ENCODE measurements at regions not wholly inside any gene's neighbourhood (a gene's known extent, or its start where the extent isn't known, plus 50 kb on each side); places are given as distances from the start of the nearest gene placed in this dataset.
"Not testable (repeated sequence)": the region's sequence is repeated elsewhere in the genome, so short reads cannot be mapped to it uniquely, and the experiment has no call there.

- Histone ChIP-seq H3K27ac (no peak overlapping the region), H3K4me3 (no peak overlapping the region)
- no peak for DNase-seq (ENCODE audit: low spot score)
- TF ChIP-seq CTCF (IDR thresholded peaks at IDR 0.05), result no peak
Observed at GRCh38 chr12:75807494-75807893, 224.1 kb downstream of the PHLDA1 start.

- Histone ChIP-seq H3K27ac (peak overlapping the region; percentile 65 to 70), H3K4me3 (no peak overlapping the region)
- no peak for DNase-seq (ENCODE audit: low spot score)
- TF ChIP-seq CTCF (IDR thresholded peaks at IDR 0.05), result no peak
Observed at GRCh38 chr12:75805905-75806304, 225.7 kb downstream of the PHLDA1 start.

GRCh38 chr12:75805320-75805719 lies 226.3 kb downstream of the PHLDA1 start:
- DNase-seq (ENCODE audit: low spot score), result no peak
- peak overlapping the region; percentile 65 to 70 for H3K27ac ChIP-seq
- TF ChIP-seq CTCF (IDR thresholded peaks at IDR 0.05), result no peak
- H3K4me3 ChIP-seq, result no peak overlapping the region

DNA sequence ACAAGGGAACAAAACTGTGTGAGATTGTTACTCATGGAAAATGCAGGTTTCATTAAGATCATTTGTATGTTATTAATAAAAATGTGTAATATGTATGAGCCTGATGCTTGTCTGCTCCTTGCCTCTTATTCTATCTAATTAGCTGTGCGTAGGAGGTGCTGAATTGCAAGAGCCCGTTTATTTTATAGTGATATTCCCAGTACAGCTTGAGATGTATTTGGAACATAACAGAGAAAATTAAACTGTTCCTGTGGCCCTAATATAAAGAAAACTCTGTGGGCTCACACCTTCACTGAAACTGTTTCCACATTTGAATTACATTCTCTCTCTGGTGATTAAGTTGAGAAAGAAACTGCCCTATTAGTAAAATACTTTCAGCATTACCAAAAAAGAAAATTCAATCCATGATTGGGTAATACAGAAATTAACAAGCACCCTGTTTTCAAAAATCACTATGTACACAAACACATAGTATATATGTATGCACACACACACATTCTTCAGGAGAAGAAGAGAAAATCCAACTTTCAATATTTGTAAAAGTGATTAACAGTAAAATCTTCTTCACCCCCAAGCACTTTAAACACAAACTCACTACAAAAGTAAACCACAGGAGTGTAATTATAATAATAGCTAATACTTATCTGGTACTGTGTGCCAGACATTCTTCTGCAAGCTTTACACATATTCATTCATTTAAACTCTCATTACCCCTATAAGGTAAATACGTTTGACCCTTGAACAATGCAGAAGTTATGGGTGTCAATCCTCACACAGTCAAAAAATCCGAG lies 233.2 kb downstream of the PHLDA1 start:
- TF ChIP-seq CTCF (IDR thresholded peaks at IDR 0.05), result no peak

DNA sequence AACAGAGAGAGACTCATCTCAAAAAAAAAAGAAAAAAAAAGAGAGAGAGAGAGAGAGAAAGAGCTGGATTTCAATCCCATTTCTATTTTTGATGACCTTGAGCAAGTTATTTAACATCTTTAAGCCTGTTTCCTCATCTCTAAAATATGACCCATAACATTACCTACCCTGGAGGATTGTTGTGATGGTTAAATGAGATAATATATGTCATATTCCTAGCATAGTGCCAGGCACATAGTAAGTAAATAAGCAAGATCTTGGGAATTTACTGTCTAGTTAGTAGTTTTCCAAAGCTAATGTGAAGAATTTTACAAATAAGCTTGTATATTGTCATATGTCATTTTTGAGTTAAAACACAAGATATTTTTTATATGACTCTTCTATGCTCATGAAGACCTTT lies 236.5 kb downstream of the PHLDA1 start:
- no peak for TF ChIP-seq CTCF (IDR thresholded peaks at IDR 0.05)
- Histone ChIP-seq H3K4me3 (no peak overlapping the region), H3K27ac (no peak overlapping the region)
- DNase-seq (ENCODE audit: low spot score), result no peak

More for the DNA sequence above, 233.2 kb downstream of the PHLDA1 start:
- no peak overlapping the region for H3K27ac ChIP-seq
- DNase-seq (ENCODE audit: low spot score), result no peak
- H3K4me3 ChIP-seq, result no peak overlapping the region

GRCh38 chr12:75792687-75793086 lies 238.9 kb downstream of the PHLDA1 start:
- no peak for TF ChIP-seq CTCF (IDR thresholded peaks at IDR 0.05)
- Histone ChIP-seq H3K27ac (no peak overlapping the region), H3K4me3 (no peak overlapping the region)
- DNase-seq (ENCODE audit: low spot score), result no peak

- no peak for DNase-seq (ENCODE audit: low spot score)
- no peak for TF ChIP-seq CTCF (IDR thresholded peaks at IDR 0.05)
- H3K4me3 ChIP-seq, result no peak overlapping the region
- H3K27ac ChIP-seq, result no peak overlapping the region
Observed at GRCh38 chr12:75790219-75790618, 241.4 kb downstream of the PHLDA1 start.

GRCh38 chr12:75787146-75787545 lies 244.4 kb downstream of the PHLDA1 start:
- DNase-seq (ENCODE audit: low spot score); H3K4me3 ChIP-seq; H3K27ac ChIP-seq: not testable (repeated sequence)

Data from coronary artery (tissue), 2 donors.